ENCODE measurements at regions not wholly inside any gene's neighbourhood (a gene's known extent, or its start where the extent isn't known, plus 50 kb on each side); places are given as distances from the start of the nearest gene placed in this dataset.

DNA sequence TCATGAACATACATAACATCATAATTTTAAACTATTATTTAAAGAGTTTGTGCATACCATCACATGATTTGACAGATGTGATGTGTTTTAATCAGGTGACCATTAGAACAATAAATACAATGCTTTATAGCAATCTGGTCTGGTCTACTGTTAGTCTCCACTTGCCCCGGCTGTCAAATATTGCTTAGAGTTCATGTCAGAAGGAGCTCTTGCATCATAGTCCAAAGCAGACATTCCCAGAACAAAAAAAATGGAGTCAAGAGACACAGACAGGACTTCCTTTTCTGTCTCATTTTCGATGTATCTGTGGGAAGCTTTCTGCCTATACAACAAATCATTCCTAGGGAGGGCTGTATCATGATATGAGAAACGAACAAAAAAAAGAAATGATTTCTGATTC, 979.2 kb upstream of the WWC1 start:
- POLR2A ChIA-PET = interaction anchor here (0.9 kb wide), 1 partner anchor 265 kb away, joined by 7 read pairs; no protein-coding TSS in a partner anchor
- no peaks in the 10 kb centered on the region for H3K4me1 ChIP-seq (ENCODE audit: insufficient read depth, low read length, poor library complexity, severe bottlenecking)
- TF ChIP-seq, protein P1, sequence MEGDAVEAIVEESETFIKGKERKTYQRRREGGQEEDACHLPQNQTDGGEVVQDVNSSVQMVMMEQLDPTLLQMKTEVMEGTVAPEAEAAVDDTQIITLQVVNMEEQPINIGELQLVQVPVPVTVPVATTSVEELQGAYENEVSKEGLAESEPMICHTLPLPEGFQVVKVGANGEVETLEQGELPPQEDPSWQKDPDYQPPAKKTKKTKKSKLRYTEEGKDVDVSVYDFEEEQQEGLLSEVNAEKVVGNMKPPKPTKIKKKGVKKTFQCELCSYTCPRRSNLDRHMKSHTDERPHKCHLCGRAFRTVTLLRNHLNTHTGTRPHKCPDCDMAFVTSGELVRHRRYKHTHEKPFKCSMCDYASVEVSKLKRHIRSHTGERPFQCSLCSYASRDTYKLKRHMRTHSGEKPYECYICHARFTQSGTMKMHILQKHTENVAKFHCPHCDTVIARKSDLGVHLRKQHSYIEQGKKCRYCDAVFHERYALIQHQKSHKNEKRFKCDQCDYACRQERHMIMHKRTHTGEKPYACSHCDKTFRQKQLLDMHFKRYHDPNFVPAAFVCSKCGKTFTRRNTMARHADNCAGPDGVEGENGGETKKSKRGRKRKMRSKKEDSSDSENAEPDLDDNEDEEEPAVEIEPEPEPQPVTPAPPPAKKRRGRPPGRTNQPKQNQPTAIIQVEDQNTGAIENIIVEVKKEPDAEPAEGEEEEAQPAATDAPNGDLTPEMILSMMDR (conservative IDR thresholded peaks at IDR 0.05; ENCODE audit: low read length) = no peak
- no peak for TF ChIP-seq EZH2phosphoT487 (IDR thresholded peaks at IDR 0.05; ENCODE audit: borderline replicate concordance, low read depth, low read length)
- intact Hi-C loops (cut with micrococcal nuclease; ENCODE audit: unreplicated experiment) = no loop called here
- no peaks in the 10 kb centered on the region for H4K20me1 ChIP-seq (ENCODE audit: insufficient read depth, low read length)
- H3K9me3 ChIP-seq (ENCODE audit: low read length) = no peaks in the 10 kb centered on the region
- no TSS peak for BruUV-seq (replicated peaks)
- H3K79me2 ChIP-seq (ENCODE audit: insufficient read depth, low read depth, low read length) = no peaks in the 10 kb centered on the region
- H3K36me3 ChIP-seq (ENCODE audit: insufficient read depth, low read length) = no peaks in the 10 kb centered on the region
- DNase-seq (ENCODE audit: low spot score) = no peak
- no peak overlapping the region for H3K4me2 ChIP-seq (ENCODE audit: low read length)
- H2AFZ ChIP-seq (ENCODE audit: low read length) = no peak overlapping the region
- no peak overlapping the region for H3K4me3 ChIP-seq (ENCODE audit: low read depth, low read length, poor library complexity, severe bottlenecking)
- no peak overlapping the region for H3K27ac ChIP-seq (ENCODE audit: low read depth, low read length, poor library complexity, severe bottlenecking)
- CTCF ChIA-PET (ENCODE audit: unreplicated experiment) = no interaction called here
- no peaks in the 10 kb centered on the region for H3K9me2 ChIP-seq (ENCODE audit: insufficient read depth, low read length)

DNA sequence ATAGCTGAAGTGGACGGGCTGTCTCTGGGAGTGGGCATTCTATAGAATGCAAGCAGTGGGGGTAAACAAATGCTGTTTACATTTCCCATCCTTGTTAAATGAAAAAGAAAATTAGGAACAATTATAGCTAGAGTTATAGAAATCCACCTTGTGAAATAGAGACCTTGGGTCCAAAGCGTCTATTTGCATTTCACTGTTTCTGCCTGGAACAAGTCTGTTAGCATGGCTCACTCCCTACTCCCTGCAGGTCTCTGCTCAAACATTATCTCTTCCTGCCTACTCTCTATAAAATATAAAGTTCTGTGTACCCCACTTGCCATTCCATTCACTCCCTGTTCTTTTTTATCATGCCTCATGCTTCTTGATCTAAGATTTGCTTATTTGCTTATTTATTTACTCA, 975.7 kb upstream of the WWC1 start:
- POLR2A ChIA-PET = interaction anchor here (0.6 kb wide), 1 partner anchor 1949 kb away, joined by 3 read pairs; no protein-coding TSS in a partner anchor
- H3K9me2 ChIP-seq (ENCODE audit: insufficient read depth, low read length) = no peaks in the 10 kb centered on the region
- no peak for DNase-seq (ENCODE audit: low spot score)
- no peaks in the 10 kb centered on the region for H3K4me1 ChIP-seq (ENCODE audit: insufficient read depth, low read length, poor library complexity, severe bottlenecking)
- CTCF ChIA-PET (ENCODE audit: unreplicated experiment) = no interaction called here
- H3K36me3 ChIP-seq (ENCODE audit: insufficient read depth, low read length) = no peaks in the 10 kb centered on the region
- intact Hi-C loops (cut with micrococcal nuclease; ENCODE audit: unreplicated experiment) = no loop called here
- H3K9me3 ChIP-seq (ENCODE audit: low read length) = no peaks in the 10 kb centered on the region
- H4K20me1 ChIP-seq (ENCODE audit: insufficient read depth, low read length) = no peaks in the 10 kb centered on the region
- no peak overlapping the region for H2AFZ ChIP-seq (ENCODE audit: low read length)
- H3K4me3 ChIP-seq (ENCODE audit: low read depth, low read length, poor library complexity, severe bottlenecking) = no peak overlapping the region
- TF ChIP-seq, protein P1 (conservative IDR thresholded peaks at IDR 0.05; ENCODE audit: low read length) = no peak
- TF ChIP-seq EZH2phosphoT487 (IDR thresholded peaks at IDR 0.05; ENCODE audit: borderline replicate concordance, low read depth, low read length) = no peak
- no peaks in the 10 kb centered on the region for H3K79me2 ChIP-seq (ENCODE audit: insufficient read depth, low read depth, low read length)
- H3K27ac ChIP-seq (ENCODE audit: low read depth, low read length, poor library complexity, severe bottlenecking) = no peak overlapping the region
- no peak overlapping the region for H3K4me2 ChIP-seq (ENCODE audit: low read length)
- BruUV-seq (replicated peaks) = no TSS peak

DNA sequence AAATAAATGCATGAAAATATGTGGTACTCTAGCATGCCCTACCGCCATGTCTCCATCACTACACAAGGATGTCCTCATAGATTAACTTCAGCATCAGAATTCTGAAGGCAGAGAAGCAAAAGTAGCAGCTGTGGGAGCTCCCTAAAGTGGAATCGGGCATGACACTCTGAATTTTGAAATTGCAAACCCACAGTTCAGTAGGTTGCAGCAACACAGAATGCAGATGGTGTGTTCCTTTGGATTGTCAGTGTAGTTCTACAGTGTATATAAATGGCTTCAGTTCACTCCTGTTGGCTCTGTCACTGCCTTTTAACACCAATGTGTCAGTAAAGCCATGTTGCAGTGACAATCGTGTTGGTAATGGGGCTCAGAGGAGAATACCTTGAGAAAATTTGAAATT, 973.6 kb upstream of the WWC1 start:
- Histone ChIP-seq H3K27ac (ENCODE audit: low read depth, low read length, poor library complexity, severe bottlenecking) (no peak overlapping the region), H3K4me1 (ENCODE audit: insufficient read depth, low read length, poor library complexity, severe bottlenecking) (no peaks in the 10 kb centered on the region), H3K79me2 (ENCODE audit: insufficient read depth, low read depth, low read length) (no peaks in the 10 kb centered on the region), H3K4me3 (ENCODE audit: low read depth, low read length, poor library complexity, severe bottlenecking) (no peak overlapping the region), H3K9me2 (ENCODE audit: insufficient read depth, low read length) (no peaks in the 10 kb centered on the region), H4K20me1 (ENCODE audit: insufficient read depth, low read length) (no peaks in the 10 kb centered on the region), H2AFZ (ENCODE audit: low read length) (no peak overlapping the region), H3K9me3 (ENCODE audit: low read length) (no peaks in the 10 kb centered on the region), H3K36me3 (ENCODE audit: insufficient read depth, low read length) (no peaks in the 10 kb centered on the region), H3K4me2 (ENCODE audit: low read length) (no peak overlapping the region)
- DNase-seq (ENCODE audit: low spot score) = no peak
- no TSS peak for BruUV-seq (replicated peaks)
- POLR2A ChIA-PET = no interaction called here
- TF ChIP-seq, protein P1 (conservative IDR thresholded peaks at IDR 0.05; ENCODE audit: low read length) = no peak
- TF ChIP-seq EZH2phosphoT487 (IDR thresholded peaks at IDR 0.05; ENCODE audit: borderline replicate concordance, low read depth, low read length) = no peak
- intact Hi-C loops (cut with micrococcal nuclease; ENCODE audit: unreplicated experiment) = no loop called here
- CTCF ChIA-PET (ENCODE audit: unreplicated experiment) = no interaction called here
